ENCODE measurements at regions not wholly inside any gene's neighbourhood (a gene's known extent, or its start where the extent isn't known, plus 50 kb on each side); places are given as distances from the start of the nearest gene placed in this dataset.

- no peak overlapping the region for H4K5ac ChIP-seq (ENCODE audit: insufficient read length, low read depth, low read length)
- H3K79me1 ChIP-seq (ENCODE audit: insufficient read depth, low read depth, low read length, poor library complexity, severe bottlenecking) = no peaks in the 10 kb centered on the region
- H3K79me2 ChIP-seq (ENCODE audit: insufficient read depth, low read length) = no peaks in the 10 kb centered on the region
- H3K9ac ChIP-seq (ENCODE audit: extremely low read depth, insufficient read length, low read length) = no peak overlapping the region
- Mint-ChIP-seq H3K36me3 (ENCODE audit: insufficient read depth in 1 of 3, low read depth in 3 of 3) (no peaks in the 10 kb centered on the region), H3K27me3 (ENCODE audit: low read depth) (no peaks in the 10 kb centered on the region; the same call in 1 of the 2 replicates), H3K4me1 (peaks cover 9 to 11% of the 10 kb centered on the region in 2 experiments), H3K27ac (no peak overlapping the region), H3K4me3 (no peak overlapping the region), H3K9me3 (no peaks in the 10 kb centered on the region; a peak in 1 of 5 replicates)
- H4K8ac ChIP-seq (replicated peaks; ENCODE audit: insufficient read length, low read depth, low read length) = no peak overlapping the region
- no peak overlapping the region for H3K18ac ChIP-seq (ENCODE audit: insufficient read length, low read depth, low read length)
- no peak overlapping the region for H3K27ac ChIP-seq (ENCODE audit: insufficient read length, low read depth, low read length)
- H3K23me2 ChIP-seq (ENCODE audit: insufficient read length, low read depth, low read length, poor library complexity, severe bottlenecking) = no peaks in the 10 kb centered on the region
- H2BK15ac ChIP-seq (ENCODE audit: low read depth, low read length) = no peak overlapping the region
- no peak overlapping the region for H2BK20ac ChIP-seq (ENCODE audit: low read depth, low read length, poor library complexity, severe bottlenecking)
- H3K4me1 ChIP-seq (ENCODE audit: insufficient read depth, low read length) = no peaks in the 10 kb centered on the region
- H2AK5ac ChIP-seq (ENCODE audit: insufficient read length, low read length) = no peak overlapping the region
- no peak overlapping the region for H3K56ac ChIP-seq (ENCODE audit: insufficient read length, low read depth, low read length)
- no CpG with 5 or more reads among the region's 17 CpGs for WGBS (ENCODE audit: extremely low coverage, insufficient read length, low lambda C conversion rate)
- H3K4ac ChIP-seq (ENCODE audit: low read depth, low read length) = no peak overlapping the region
- no peak overlapping the region for H3K14ac ChIP-seq (ENCODE audit: insufficient read depth, low read length)
- H4K20me1 ChIP-seq (ENCODE audit: control insufficient read depth, insufficient read depth, insufficient read length) = no peaks in the 10 kb centered on the region
- no peak overlapping the region for H4K91ac ChIP-seq (ENCODE audit: insufficient read length, low read depth, low read length)
- no peak for DNase-seq
- H3K23ac ChIP-seq (ENCODE audit: insufficient read length, low read depth, low read length) = no peak overlapping the region
- no peaks in the 10 kb centered on the region for H3K27me3 ChIP-seq (ENCODE audit: insufficient read depth, low read length)
- no peak overlapping the region for H2AFZ ChIP-seq (ENCODE audit: low read length)
- H3K9me3 ChIP-seq (ENCODE audit: control insufficient read depth, low read depth, low read length) = no peaks in the 10 kb centered on the region
- no peak overlapping the region for H2BK12ac ChIP-seq (ENCODE audit: insufficient read length, low read depth, low read length)
- no peak overlapping the region for H3K4me2 ChIP-seq (ENCODE audit: insufficient read depth, insufficient read length, low read length)
- no peak overlapping the region for H2BK120ac ChIP-seq (ENCODE audit: low read depth, low read length, poor library complexity, severe bottlenecking)
- H2BK5ac ChIP-seq (ENCODE audit: insufficient read length, low read length) = no peak overlapping the region
- no peak for TF ChIP-seq CTCF (conservative IDR thresholded peaks at IDR 0.05)
- no peak overlapping the region for H3T11ph ChIP-seq (ENCODE audit: low read length)
Measured at GRCh38 chr12:124713436-124714082, 146.1 kb upstream of the NCOR2 start.

Data from H9 (cell line).